ENCODE measurements at regions not wholly inside any gene's neighbourhood (a gene's known extent, or its start where the extent isn't known, plus 50 kb on each side); places are given as distances from the start of the nearest gene placed in this dataset.

GRCh38 chr11:32266601-32267000 lies 168.7 kb downstream of the WT1 start:
- intact Hi-C loops (cut with micrococcal nuclease; ENCODE audit: unreplicated experiment) (no loop called here), in situ Hi-C loops (cut with HindIII; ENCODE audit: extremely low pct_ligation_motif_present, low pct_unique_long_range_greater_than_20kb) (no loop called here)
- Histone ChIP-seq H3K27me3 (ENCODE audit: control insufficient read depth in 1 of 2, insufficient read depth in 2 of 2, low read length in 2 of 2) (no peaks in the 10 kb centered on the region), H3K9me3 (ENCODE audit: low read length) (no peaks in the 10 kb centered on the region), H3K79me2 (ENCODE audit: insufficient read depth, low read length) (no peaks in the 10 kb centered on the region), H3K4me3 (replicated peaks in 1 of 3; ENCODE audit: insufficient read depth in 1 of 3, low read depth in 2 of 3, low read length in 3 of 3) (no peak overlapping the region), H3K27ac (ENCODE audit: extremely low read length, insufficient read depth, low read length) (no peak overlapping the region), H3K4me1 (ENCODE audit: insufficient read depth, low read length) (no peaks in the 10 kb centered on the region), H3K9ac (ENCODE audit: insufficient read depth, low read depth, low read length) (no peak overlapping the region), H3K36me3 (replicated peaks in 1 of 2; ENCODE audit: control insufficient read depth in 1 of 2, insufficient read depth in 2 of 2, low read length in 2 of 2) (no peaks in the 10 kb centered on the region), H4K20me1 (ENCODE audit: insufficient read depth, low read length) (no peaks in the 10 kb centered on the region), H2AFZ (ENCODE audit: low read length) (no peak overlapping the region), H3K4me2 (ENCODE audit: low read depth, low read length) (no peak overlapping the region)
- no peak for ATAC-seq
- CTCF ChIA-PET (ENCODE audit: low intra/inter-chr PET ratio, low total read pairs): no interaction called here
- BruUV-seq (replicated peaks): no TSS peak
- FAIRE-seq: no peak
- no peak for DNase-seq (ENCODE audit: low spot score)
- under 1% methylated on average over 4 of the region's 4 CpGs for WGBS (ENCODE audit: low lambda C conversion rate)
- TF ChIP-seq ZBTB39 (CRISPR knock-in tag; IDR thresholded peaks at IDR 0.05) (no peak), HIVEP1 (CRISPR knock-in tag; IDR thresholded peaks at IDR 0.05) (no peak), ZNF264 (CRISPR knock-in tag; IDR thresholded peaks at IDR 0.05) (no peak)
- POLR2A ChIA-PET: no interaction called here

- Histone ChIP-seq H3K9ac (ENCODE audit: insufficient read depth, low read depth, low read length) (no peak overlapping the region), H3K4me3 (replicated peaks in 1 of 3; ENCODE audit: insufficient read depth in 1 of 3, low read depth in 2 of 3, low read length in 3 of 3) (no peak overlapping the region), H2AFZ (ENCODE audit: low read length) (no peak overlapping the region), H4K20me1 (ENCODE audit: insufficient read depth, low read length) (no peaks in the 10 kb centered on the region), H3K36me3 (replicated peaks in 1 of 2; ENCODE audit: control insufficient read depth in 1 of 2, insufficient read depth in 2 of 2, low read length in 2 of 2) (no peaks in the 10 kb centered on the region), H3K4me1 (ENCODE audit: insufficient read depth, low read length) (no peaks in the 10 kb centered on the region), H3K4me2 (ENCODE audit: low read depth, low read length) (no peak overlapping the region), H3K27ac (ENCODE audit: extremely low read length, insufficient read depth, low read length) (no peak overlapping the region), H3K9me3 (ENCODE audit: low read length) (no peaks in the 10 kb centered on the region), H3K27me3 (ENCODE audit: control insufficient read depth in 1 of 2, insufficient read depth in 2 of 2, low read length in 2 of 2) (no peaks in the 10 kb centered on the region), H3K79me2 (ENCODE audit: insufficient read depth, low read length) (no peaks in the 10 kb centered on the region)
- intact Hi-C loops (cut with micrococcal nuclease; ENCODE audit: unreplicated experiment) (no loop called here), in situ Hi-C loops (cut with HindIII; ENCODE audit: extremely low pct_ligation_motif_present, low pct_unique_long_range_greater_than_20kb) (no loop called here)
- no peak for DNase-seq (ENCODE audit: low spot score)
- ATAC-seq: no peak
- no TSS peak for BruUV-seq (replicated peaks)
- ChIA-PET POLR2A (no interaction called here), CTCF (ENCODE audit: low intra/inter-chr PET ratio, low total read pairs) (no interaction called here)
- TF ChIP-seq ZNF878 (CRISPR knock-in tag; IDR thresholded peaks at IDR 0.05): no peak
- TF ChIP-seq HNRNPH1 (optimal IDR thresholded peaks at IDR 0.05; ENCODE audit: low read depth, low read length): no peak
- no peak for FAIRE-seq
- 29% methylated on average over 7 of the region's 7 CpGs for WGBS (ENCODE audit: low lambda C conversion rate)
Measured at GRCh38 chr11:32267679-32268187, 167.6 kb downstream of the WT1 start.
